ENCODE measurements at regions not wholly inside any gene's neighbourhood (a gene's known extent, or its start where the extent isn't known, plus 50 kb on each side); places are given as distances from the start of the nearest gene placed in this dataset.

- no peak for DNase-seq (ENCODE audit: low read depth in 1 of 2, low spot score in 1 of 2)
- TF ChIP-seq REST (IDR thresholded peaks at IDR 0.05; ENCODE audit: insufficient replicate concordance, low read depth) (no peak), SPI1 (IDR thresholded peaks at IDR 0.05; ENCODE audit: borderline replicate concordance, low read depth) (no peak), GABPA (IDR thresholded peaks at IDR 0.05; ENCODE audit: low read depth) (no peak), CTCF (IDR thresholded peaks at IDR 0.05; ENCODE audit: insufficient read depth, low read length) (no peak)
- Histone ChIP-seq H3K27ac (replicated peaks) (no peak overlapping the region), H3K4me3 (replicated peaks; ENCODE audit: insufficient read depth, low read length) (no peak overlapping the region), H3K27me3 (ENCODE audit: insufficient read depth, poor library complexity, severe bottlenecking) (no peaks in the 10 kb centered on the region)
These were observed 240.8 kb downstream of the BRD1 start for GRCh38 chr22:49586873-49587272.

GRCh38 chr22:49586244-49586748 lies 241.4 kb downstream of the BRD1 start:
- H3K27ac ChIP-seq (replicated peaks), result no peak overlapping the region
- no peak for DNase-seq (ENCODE audit: low read depth in 1 of 2, low spot score in 1 of 2)
- no peak for TF ChIP-seq POLR2AphosphoS5 (IDR thresholded peaks at IDR 0.05; ENCODE audit: low read depth)
- TF ChIP-seq GABPA (IDR thresholded peaks at IDR 0.05; ENCODE audit: low read depth), result no peak
- TF ChIP-seq CTCF (IDR thresholded peaks at IDR 0.05; ENCODE audit: insufficient read depth, low read length), result no peak
- TF ChIP-seq REST (IDR thresholded peaks at IDR 0.05; ENCODE audit: insufficient replicate concordance, low read depth), result no peak
- TF ChIP-seq SPI1 (IDR thresholded peaks at IDR 0.05; ENCODE audit: borderline replicate concordance, low read depth), result no peak

GRCh38 chr22:49585461-49586243 lies 242.0 kb downstream of the BRD1 start:
- Histone ChIP-seq H3K27ac (replicated peaks) (no peak overlapping the region), H3K27me3 (ENCODE audit: insufficient read depth, poor library complexity, severe bottlenecking) (no peaks in the 10 kb centered on the region), H3K4me3 (replicated peaks; ENCODE audit: insufficient read depth, low read length) (no peak overlapping the region)
- TF ChIP-seq GABPA (IDR thresholded peaks at IDR 0.05; ENCODE audit: low read depth) (no peak), SPI1 (IDR thresholded peaks at IDR 0.05; ENCODE audit: borderline replicate concordance, low read depth) (no peak), POLR2AphosphoS5 (IDR thresholded peaks at IDR 0.05; ENCODE audit: low read depth) (no peak), REST (IDR thresholded peaks at IDR 0.05; ENCODE audit: insufficient replicate concordance, low read depth) (no peak), CTCF (IDR thresholded peaks at IDR 0.05; ENCODE audit: insufficient read depth, low read length) (no peak)
- DNase-seq (ENCODE audit: low read depth in 1 of 2, low spot score in 1 of 2), result no peak

More at GRCh38 chr22:49586244-49586748, 241.4 kb downstream of the BRD1 start:
- no peaks in the 10 kb centered on the region for H3K27me3 ChIP-seq (ENCODE audit: insufficient read depth, poor library complexity, severe bottlenecking)
- no peak overlapping the region for H3K4me3 ChIP-seq (replicated peaks; ENCODE audit: insufficient read depth, low read length)

All from HL-60 (cell line).